Kidney (tissue), 13 donors: ENCODE measurements at regions not wholly inside any gene's neighbourhood (a gene's known extent, or its start where the extent isn't known, plus 50 kb on each side); places are given as distances from the start of the nearest gene placed in this dataset.
"Not testable (repeated sequence)": the region's sequence is repeated elsewhere in the genome, so short reads cannot be mapped to it uniquely, and the experiment has no call there.

Experiments used
- DNase-seq, 5 donors: peaks; one replicate each; pipeline ENCODE4 v3.0.0-alpha.2; 2013 to 2020
- FAIRE-seq: peaks from 2 replicates; lab custom pipeline; 2012; peaks lifted over from hg19 to GRCh38; lab: Jason Lieb, UNC
- H3K27ac ChIP-seq, 2 donors: one replicate each; pipeline ENCODE4 v1.7.0; 2013; ENCODE audit warnings: low read depth in 2 of 2, low read length in 2 of 2, inconsistent platforms in 1 of 2
- H3K27me3 ChIP-seq: one replicate; pipeline ENCODE4 v1.7.1; 2013; ENCODE audit warnings: low read length, inconsistent platforms; ENCODE audit not compliant: control insufficient read depth, insufficient read depth
- H3K36me3 ChIP-seq, 3 donors: one replicate each; pipeline versions ENCODE4 v1.7.0 to v1.7.1; 2013; ENCODE audit warnings: low read length in 3 of 3, control low read depth in 1 of 3, inconsistent platforms in 1 of 3; ENCODE audit not compliant: insufficient read depth in 3 of 3, control insufficient read depth in 2 of 3
- H3K4me1 ChIP-seq, 3 donors: one replicate each; pipeline versions ENCODE4 v1.7.0 to v1.7.1; 2013; ENCODE audit warnings: low read length in 3 of 3, inconsistent platforms in 1 of 3, low read depth in 1 of 3; ENCODE audit not compliant: control insufficient read depth in 2 of 3, insufficient read depth in 2 of 3
- H3K4me3 ChIP-seq, 3 donors: one replicate each; pipeline versions ENCODE4 v1.7.0 to v1.8.1; 2013; ENCODE audit warnings: low read length in 3 of 3, control low read depth in 1 of 3, inconsistent platforms in 1 of 3
- H3K9ac ChIP-seq, 3 donors: one replicate each; pipeline versions ENCODE4 v1.7.0 to v1.7.1; 2013; ENCODE audit warnings: low read length in 3 of 3, control low read depth in 1 of 3, inconsistent platforms in 1 of 3
- H3K9me3 ChIP-seq, 3 donors: one replicate each; pipeline versions ENCODE4 v1.7.0 to v1.7.1; 2013; ENCODE audit warnings: low read length in 3 of 3, control low read depth in 1 of 3, inconsistent platforms in 1 of 3; ENCODE audit not compliant: control insufficient read depth in 2 of 3, insufficient read depth in 1 of 3
- CTCF ChIP-seq: IDR thresholded peaks from 3 replicates; pipeline ENCODE4 v1.5.1; 2012; ENCODE audit warnings: mild to moderate bottlenecking, moderate library complexity, borderline replicate concordance; ENCODE audit not compliant: insufficient read depth; ENCODE audit errors: extremely low read depth
- intact Hi-C: fragments of 100-400 bp; cut with DNase I; formaldehyde crosslinking; loops from one replicate; pipeline ENCODE4 v1.11.1; 2022
- donor health status: control.
- donor health status: control.
- donor health status: control.
- donor health status: control.
- donor health status: control.
- donor health status: DM: yes; HTN: yes; CAD: no.
- donor health status: Normal renal cell carcinoma (clear cell type).

GRCh38 chr14:28161040-28161439 lies 605.5 kb upstream of the FOXG1 start:
- intact Hi-C loops, result no loop called here
- TF ChIP-seq CTCF, result no peak

GRCh38 chr14:28163233-28163632 lies 603.4 kb upstream of the FOXG1 start:
- intact Hi-C loops, result no loop called here
- H3K27ac ChIP-seq, result no peak overlapping the region
- no peak overlapping the region for H3K9ac ChIP-seq
- H3K36me3 ChIP-seq, result no peaks in the 10 kb centered on the region
- FAIRE-seq, result no peak
- H3K4me3 ChIP-seq, result no peak overlapping the region
- no peaks in the 10 kb centered on the region for H3K9me3 ChIP-seq
- peak in 2 of 5 donors; percentile 24 to 51 for DNase-seq
- no peak for TF ChIP-seq CTCF
- H3K4me1 ChIP-seq, result no peaks in the 10 kb centered on the region
- H3K27me3 ChIP-seq, result no peaks in the 10 kb centered on the region

More at GRCh38 chr14:28161040-28161439, 605.5 kb upstream of the FOXG1 start:
- DNase-seq, result no peak
- H3K36me3 ChIP-seq, result no peaks in the 10 kb centered on the region
- no peaks in the 10 kb centered on the region for H3K9me3 ChIP-seq
- no peak for FAIRE-seq
- no peaks in the 10 kb centered on the region for H3K27me3 ChIP-seq
- no peak overlapping the region for H3K27ac ChIP-seq
- no peak overlapping the region for H3K9ac ChIP-seq
- H3K4me1 ChIP-seq, result no peaks in the 10 kb centered on the region
- H3K4me3 ChIP-seq, result no peak overlapping the region

GRCh38 chr14:28163897-28164296 lies 602.7 kb upstream of the FOXG1 start:
- TF ChIP-seq CTCF, result no peak
- no peaks in the 10 kb centered on the region for H3K27me3 ChIP-seq
- no peaks in the 10 kb centered on the region for H3K4me1 ChIP-seq
- H3K4me3 ChIP-seq, result no peak overlapping the region
- no peaks in the 10 kb centered on the region for H3K36me3 ChIP-seq
- intact Hi-C loops, result no loop called here
- FAIRE-seq (peak; percentile 46), DNase-seq (no peak)
- no peak overlapping the region for H3K9ac ChIP-seq
- no peaks in the 10 kb centered on the region for H3K9me3 ChIP-seq
- H3K27ac ChIP-seq, result no peak overlapping the region

GRCh38 chr14:28187902-28188830 lies 578.4 kb upstream of the FOXG1 start:
- H3K4me3 ChIP-seq, intact Hi-C loops, H3K27me3 ChIP-seq, DNase-seq, H3K36me3 ChIP-seq, H3K9me3 ChIP-seq, H3K9ac ChIP-seq, H3K4me1 ChIP-seq, FAIRE-seq, H3K27ac ChIP-seq: not testable (repeated sequence)
